H1 (cell line): ENCODE measurements at regions not wholly inside any gene's neighbourhood (a gene's known extent, or its start where the extent isn't known, plus 50 kb on each side); places are given as distances from the start of the nearest gene placed in this dataset.

Experiments
- CTCF ChIA-PET: fragments of 300-600 bp; sonication (Branson Sonifier 250); formaldehyde crosslinking; loops from one replicate; lab custom pipeline; 2021; ENCODE audit not compliant: partially characterized antibody; lab: Charles Lee
- POLR2A ChIA-PET: fragments of 300-600 bp; sonication (Branson Sonifier 250); formaldehyde crosslinking; loops from one replicate; lab custom pipeline; 2021; ENCODE audit warnings: inconsistent platforms; ENCODE audit not compliant: partially characterized antibody; lab: Charles Lee
- DNase-seq, 2 experiments: peaks; one replicate each; pipeline versions ENCODE4 v3.0.0 to v3.0.0-alpha.2; 2010 to 2022; ENCODE audit warnings: low spot score in 2 of 2, low read depth in 1 of 2, mixed read lengths in 1 of 2
- FAIRE-seq: peaks from 2 replicates; lab custom pipeline; 2011; peaks lifted over from hg19 to GRCh38; lab: Jason Lieb, UNC
- H2AFZ ChIP-seq: 2 replicates; pipeline ENCODE4 v1.8.1; 2012; ENCODE audit warnings: low read length, inconsistent platforms
- H2AK5ac ChIP-seq: 2 replicates; pipeline ENCODE4 v1.6.1; 2013; ENCODE audit warnings: low read depth, low read length
- H2BK120ac ChIP-seq: replicated peaks from 2 replicates; pipeline ENCODE3; 2013; ENCODE audit warnings: low read depth, low read length, inconsistent platforms
- H2BK12ac ChIP-seq: 2 replicates; pipeline ENCODE4 v1.6.1; 2013; ENCODE audit warnings: low read depth, low read length
- H2BK15ac ChIP-seq: 2 replicates; pipeline ENCODE4 v1.6.1; 2013; ENCODE audit warnings: low read length
- H2BK20ac ChIP-seq: 2 replicates; pipeline ENCODE4 v1.6.1; 2013; ENCODE audit warnings: low read length
- H2BK5ac ChIP-seq: 2 replicates; pipeline ENCODE4 v1.6.1; 2013; ENCODE audit warnings: low read depth, low read length
- H3K14ac ChIP-seq: 2 replicates; pipeline ENCODE4 v1.6.1; 2013; ENCODE audit warnings: inconsistent platforms; ENCODE audit not compliant: insufficient read length
- H3K18ac ChIP-seq: 2 replicates; pipeline ENCODE4 v1.6.1; 2013; ENCODE audit warnings: low read length; ENCODE audit errors: extremely low read depth
- H3K23ac ChIP-seq: 2 replicates; pipeline ENCODE4 v1.6.1; 2013; ENCODE audit warnings: inconsistent platforms; ENCODE audit not compliant: insufficient read length
- H3K23me2 ChIP-seq: 2 replicates; pipeline ENCODE4 v1.6.1; 2013; ENCODE audit warnings: low read depth, low read length
- H3K27ac ChIP-seq: 2 replicates; pipeline ENCODE4 v1.6.1; 2011; ENCODE audit warnings: low read depth, low read length, inconsistent platforms
- H3K27me3 ChIP-seq, 4 experiments: replicated peaks in 1 of 4; 1 replicate in 1 of 4; 2 replicates in 3 of 4; pipeline versions ENCODE4 v1.6.1 to v1.8.1; 2011 to 2013; ENCODE audit warnings: low read length in 3 of 4, mild to moderate bottlenecking in 3 of 4, inconsistent platforms in 2 of 4, mixed read lengths in 2 of 4, moderate library complexity in 1 of 4; ENCODE audit not compliant: control insufficient read depth in 3 of 4, insufficient read depth in 3 of 4; ENCODE audit errors: extremely low read depth in 1 of 4
- H3K36me3 ChIP-seq, 4 experiments: 2 replicates each; pipeline versions ENCODE4 v1.6.1 to v1.8.1; 2011 to 2013; ENCODE audit warnings: mild to moderate bottlenecking in 4 of 4, low read length in 3 of 4, moderate library complexity in 2 of 4, control low read depth in 1 of 4, inconsistent platforms in 1 of 4; ENCODE audit not compliant: insufficient read depth in 4 of 4, control insufficient read depth in 2 of 4
- H3K4ac ChIP-seq: replicated peaks from 2 replicates; pipeline ENCODE3; 2013; ENCODE audit warnings: low read length, low read depth, mixed read lengths, inconsistent platforms; ENCODE audit not compliant: insufficient read length
- H3K4me1 ChIP-seq, 4 experiments: replicated peaks in 1 of 4; 1 replicate in 1 of 4; 2 replicates in 3 of 4; pipeline versions ENCODE4 v1.6.1 to v1.8.1; 2011 to 2013; ENCODE audit warnings: low read length in 3 of 4, inconsistent platforms in 2 of 4, mixed read lengths in 1 of 4; ENCODE audit not compliant: insufficient read depth in 4 of 4, control insufficient read depth in 3 of 4
- H3K4me2 ChIP-seq, 2 experiments: 2 replicates each; pipeline versions ENCODE4 v1.6.1 to v1.8.1; 2011 to 2013; ENCODE audit warnings: low read depth in 2 of 2, low read length in 2 of 2, control low read depth in 1 of 2, inconsistent platforms in 1 of 2, mild to moderate bottlenecking in 1 of 2; ENCODE audit not compliant: insufficient read depth in 1 of 2
- H3K4me3 ChIP-seq, 4 experiments: fragments of 200-600, 300-600 bp in 1 of 4; sonication (generic), shearing (Covaris generic), sonication (Bioruptor Twin) in 1 of 4; 2 replicates each; pipeline versions ENCODE4 v1.5.1 to v1.8.1; 2011 to 2016; ENCODE audit warnings: low read length in 4 of 4, low read depth in 3 of 4, control low read depth in 2 of 4, inconsistent platforms in 2 of 4, mild to moderate bottlenecking in 2 of 4, mixed read lengths in 1 of 4, moderate library complexity in 1 of 4; ENCODE audit not compliant: insufficient read depth in 2 of 4; ENCODE audit errors: extremely low read depth in 1 of 4
- H3K56ac ChIP-seq: replicated peaks from 2 replicates; pipeline ENCODE3; 2013; ENCODE audit warnings: low read depth, mild to moderate bottlenecking, mixed read lengths, low read length, inconsistent platforms; ENCODE audit not compliant: insufficient read length
- H3K79me1 ChIP-seq: 2 replicates; pipeline ENCODE4 v1.6.1; 2013; ENCODE audit warnings: low read depth, low read length, control low read depth
- H3K79me2 ChIP-seq, 2 experiments: 2 replicates each; pipeline versions ENCODE4 v1.6.1 to v1.8.1; 2012 to 2013; ENCODE audit warnings: low read length in 2 of 2, mild to moderate bottlenecking in 2 of 2, inconsistent platforms in 1 of 2; ENCODE audit not compliant: insufficient read depth in 2 of 2, control insufficient read depth in 1 of 2
- H3K9ac ChIP-seq, 4 experiments: replicated peaks in 1 of 4; 1 replicate in 1 of 4; 2 replicates in 3 of 4; pipeline versions ENCODE4 v1.6.1 to v1.8.1; 2011 to 2013; ENCODE audit warnings: low read depth in 3 of 4, low read length in 3 of 4, control low read depth in 2 of 4, mild to moderate bottlenecking in 2 of 4, moderate library complexity in 2 of 4, inconsistent platforms in 1 of 4; ENCODE audit errors: extremely low read depth in 1 of 4
- H3K9me3 ChIP-seq, 2 experiments: 2 replicates each; pipeline versions ENCODE4 v1.6.1 to v1.8.1; 2012 to 2013; ENCODE audit warnings: mild to moderate bottlenecking in 2 of 2, moderate library complexity in 2 of 2, control low read depth in 1 of 2, inconsistent platforms in 1 of 2, low read depth in 1 of 2, low read length in 1 of 2, mixed read lengths in 1 of 2; ENCODE audit not compliant: insufficient read depth in 2 of 2
- H4K20me1 ChIP-seq, 2 experiments: replicated peaks in 1 of 2; 2 replicates each; pipeline versions ENCODE3 to v1.8.1; 2011 to 2013; ENCODE audit warnings: inconsistent platforms in 2 of 2, low read length in 2 of 2, mild to moderate bottlenecking in 1 of 2; ENCODE audit not compliant: insufficient read depth in 2 of 2, control insufficient read depth in 1 of 2
- H4K5ac ChIP-seq: 2 replicates; pipeline ENCODE4 v1.6.1; 2013; ENCODE audit warnings: low read length, low read depth, mixed read lengths, inconsistent platforms; ENCODE audit not compliant: insufficient read length
- H4K8ac ChIP-seq: 2 replicates; pipeline ENCODE4 v1.8.0; 2013; ENCODE audit warnings: mild to moderate bottlenecking, moderate library complexity, low read length, inconsistent platforms; ENCODE audit not compliant: insufficient read depth; ENCODE audit errors: extremely low read depth
- H4K91ac ChIP-seq: replicated peaks from 2 replicates; pipeline ENCODE3; 2013; ENCODE audit warnings: low read length, mixed read lengths, inconsistent platforms; ENCODE audit not compliant: insufficient read length
- CBX5 ChIP-seq: fragments of 300-800, 300-1000 bp; sonication (generic); IDR thresholded peaks from 2 replicates; pipeline ENCODE4 v1.7.1; 2016; ENCODE audit warnings: antibody characterized with exemption, low read length, low read depth
- CBX8 ChIP-seq: fragments of 300-800, 300-1000 bp; sonication (generic); IDR thresholded peaks from 2 replicates; pipeline ENCODE4 v1.7.1; 2016; ENCODE audit warnings: low read depth, low read length, borderline replicate concordance
- CREB1 ChIP-seq: IDR thresholded peaks from 2 replicates; pipeline ENCODE4 v1.6.1; 2012; ENCODE audit warnings: inconsistent platforms
- GTF2F1 ChIP-seq: IDR thresholded peaks from 2 replicates; pipeline ENCODE4 v1.6.1; 2012; ENCODE audit warnings: low read depth, low read length, improper control_type of control experiment, borderline replicate concordance
- HDAC2 ChIP-seq, 2 experiments: fragments of 300-600 bp in 1 of 2; sonication (generic) in 1 of 2; IDR thresholded peaks; 2 replicates each; pipeline ENCODE4 v1.6.1; 2011 to 2012; ENCODE audit warnings: low read depth in 2 of 2, low read length in 2 of 2, mild to moderate bottlenecking in 2 of 2, moderate library complexity in 2 of 2, borderline replicate concordance in 1 of 2, inconsistent platforms in 1 of 2
- NRF1 ChIP-seq: IDR thresholded peaks from 2 replicates; pipeline ENCODE4 v1.6.1; 2011; ENCODE audit warnings: mild to moderate bottlenecking, low read depth, low read length, improper control_type of control experiment
- POLR2AphosphoS5 ChIP-seq: IDR thresholded peaks from 2 replicates; pipeline ENCODE4 v1.6.1; 2011; ENCODE audit warnings: low read depth, low read length
- RAD21 ChIP-seq, 2 experiments: IDR thresholded peaks in 1 of 2; conservative IDR thresholded peaks in 1 of 2; 2 replicates each; pipeline ENCODE4 v1.6.1; 2011; ENCODE audit warnings: low read depth in 2 of 2, low read length in 2 of 2, improper control_type of control experiment in 1 of 2, inconsistent platforms in 1 of 2, mild to moderate bottlenecking in 1 of 2, moderate library complexity in 1 of 2
- RXRA ChIP-seq: IDR thresholded peaks from 2 replicates; pipeline ENCODE4 v1.6.1; 2011; ENCODE audit warnings: low read depth, mild to moderate bottlenecking, low read length, moderate library complexity; ENCODE audit not compliant: insufficient read depth
- SP1 ChIP-seq: IDR thresholded peaks from 2 replicates; pipeline ENCODE4 v1.6.1; 2011; ENCODE audit warnings: low read depth, low read length
- WGBS, 2 experiments: shearing (Covaris generic) in 1 of 2; methylation state at CpG; one replicate each; pipeline versions ENCODE4 v1.1.6 to v1.1.7; 2013 to 2015; ENCODE audit warnings: low lambda C conversion rate in 2 of 2, mixed read lengths in 2 of 2, inconsistent platforms in 1 of 2, low coverage in 1 of 2, missing lambda C conversion rate in 1 of 2; ENCODE audit not compliant: insufficient replicate concordance in 2 of 2, insufficient coverage in 1 of 2, insufficient read length in 1 of 2; ENCODE audit errors: extremely low coverage in 1 of 2, missing lambda C conversion rate in 1 of 2; 5-methylcytosine and 5-hydroxymethylcytosine counted together
- TF ChIP-seq, protein P1 (sequence below): IDR thresholded peaks from 2 replicates; pipeline ENCODE4 v1.6.1; 2012; ENCODE audit warnings: inconsistent platforms

DNA sequence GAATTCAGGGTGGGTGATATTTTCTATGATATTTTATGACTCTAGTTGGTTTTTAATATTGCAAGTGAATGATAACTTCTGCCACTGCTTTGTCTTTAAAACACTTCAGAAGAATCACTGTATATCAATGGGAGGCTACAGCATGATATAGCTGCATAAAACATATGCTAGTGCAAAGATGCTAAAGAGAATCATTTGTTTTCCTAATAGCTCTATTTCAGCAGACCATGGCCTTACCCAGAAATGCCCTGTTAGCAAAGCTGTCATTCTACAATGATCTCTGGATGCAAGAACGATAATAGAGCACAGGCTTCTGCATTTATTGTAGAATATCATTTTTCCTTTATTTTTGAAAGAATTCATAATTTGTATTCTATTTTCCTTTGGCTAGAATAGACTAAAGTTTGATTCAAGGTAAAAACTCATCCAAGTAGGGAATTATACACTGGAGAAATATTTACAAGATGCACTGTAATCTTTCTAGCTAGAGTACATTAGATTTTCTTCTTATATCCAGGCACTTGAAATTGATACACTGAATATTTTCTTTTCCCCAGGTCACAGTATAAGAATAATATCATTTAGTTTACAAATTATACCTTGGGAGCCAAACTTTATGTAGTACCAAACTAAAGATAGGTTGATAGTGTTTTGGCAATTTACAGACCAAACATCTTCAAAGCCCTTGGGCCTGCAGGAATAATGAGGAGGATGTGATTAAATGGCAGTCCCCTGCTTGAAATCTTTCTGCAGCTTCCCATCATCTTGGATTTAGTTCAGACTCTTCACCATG lies 252.6 kb upstream of the LINC00305 start:
- Histone ChIP-seq H3K79me1 (no peaks in the 10 kb centered on the region), H3K79me2 (no peaks in the 10 kb centered on the region), H3K27ac (no peak overlapping the region), H3K4me1 (0 out of 7 replicates have a peak, but pooled peaks cover 0 to 3% (median 0%) of the 10 kb centered on the region in 4 experiments), H3K23ac (no peak overlapping the region), H3K9ac (no peak overlapping the region), H3K36me3 (no peaks in the 10 kb centered on the region), H3K4me3 (no peak overlapping the region), H3K14ac (no peak overlapping the region), H2BK12ac (no peak overlapping the region), H3K27me3 (no peaks in the 10 kb centered on the region), H2BK120ac (no peak overlapping the region), H3K9me3 (no peaks in the 10 kb centered on the region), H3K23me2 (no peaks in the 10 kb centered on the region), H4K8ac (no peak overlapping the region), H2BK15ac (no peak overlapping the region), H3K4me2 (no peak overlapping the region), H3K18ac (no peak overlapping the region), H3K4ac (no peak overlapping the region), H2AFZ (peak overlapping the region; percentile 64; the same call in 1 of the 2 replicates), H2AK5ac (no peak overlapping the region), H3K56ac (no peak overlapping the region), H4K5ac (no peak overlapping the region), H2BK5ac (no peak overlapping the region), H4K20me1 (no peaks in the 10 kb centered on the region), H2BK20ac (no peak overlapping the region), H4K91ac (no peak overlapping the region)
- DNase-seq (no peak), FAIRE-seq (no peak)
- ChIA-PET CTCF (interaction anchor here (3.8 kb wide), 1 partner anchor 9 kb away, joined by 19 read pairs; no protein-coding TSS in a partner anchor), POLR2A (no interaction called here)
- TF ChIP-seq POLR2AphosphoS5 (no peak), CBX5 (no peak), CBX8 (no peak), RXRA (no peak), HDAC2 (IDR thresholded peaks at IDR 0.05; ENCODE audit: borderline replicate concordance in 1 of 2, low read depth in 2 of 2, low read length in 2 of 2) (no peak), SP1 (no peak), GTF2F1 (no peak), CREB1 (no peak), NRF1 (no peak), RAD21 (IDR thresholded peaks at IDR 0.05 in 1 of 2, conservative IDR thresholded peaks at IDR 0.05 in 1 of 2; ENCODE audit: low read depth in 2 of 2, low read length in 2 of 2) (no peak)
- TF ChIP-seq, protein P1, sequence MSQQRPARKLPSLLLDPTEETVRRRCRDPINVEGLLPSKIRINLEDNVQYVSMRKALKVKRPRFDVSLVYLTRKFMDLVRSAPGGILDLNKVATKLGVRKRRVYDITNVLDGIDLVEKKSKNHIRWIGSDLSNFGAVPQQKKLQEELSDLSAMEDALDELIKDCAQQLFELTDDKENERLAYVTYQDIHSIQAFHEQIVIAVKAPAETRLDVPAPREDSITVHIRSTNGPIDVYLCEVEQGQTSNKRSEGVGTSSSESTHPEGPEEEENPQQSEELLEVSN: no peak
- WGBS, 2 experiments: 96% methylated on average over 1 of the region's 1 CpG; no CpG with 5 or more reads in 1 of the 2 experiments
